ENCODE measurements at regions not wholly inside any gene's neighbourhood (a gene's known extent, or its start where the extent isn't known, plus 50 kb on each side); places are given as distances from the start of the nearest gene placed in this dataset.

GRCh38 chr14:39857376-39858055, 425.3 kb upstream of the FBXO33 start (continued):
- TF ChIP-seq EGR1 (IDR thresholded peaks at IDR 0.05; ENCODE audit: low read depth in 2 of 2) (no peak), ZBTB33 (IDR thresholded peaks at IDR 0.05) (no peak), RAD21 (IDR thresholded peaks at IDR 0.05) (no peak), FOXA2 (IDR thresholded peaks at IDR 0.05) (no peak), NR2F2 (IDR thresholded peaks at IDR 0.05) (no peak), JUND (IDR thresholded peaks at IDR 0.05) (no peak), HNF4A (conservative IDR thresholded peaks at IDR 0.05) (no peak)

GRCh38 chr14:39853441-39853840, 421.2 kb upstream of the FBXO33 start:
- whole genome bisulfite sequencing = 94% methylated on average over 1 of the region's 1 CpG

GRCh38 chr14:39851202-39851601, 419.0 kb upstream of the FBXO33 start:
- H3K4me1 ChIP-seq (ENCODE audit: control insufficient read depth in 4 of 4, insufficient read depth in 4 of 4, low read length in 3 of 4) = no peaks in the 10 kb centered on the region
- no peaks in the 10 kb centered on the region for H3K36me3 ChIP-seq (ENCODE audit: control insufficient read depth in 4 of 4, insufficient read depth in 3 of 4, low read depth in 1 of 4, low read length in 3 of 4)
- no peak overlapping the region for H3K4me3 ChIP-seq (ENCODE audit: low read depth in 1 of 3, low read length in 3 of 3)
- H3K27me3 ChIP-seq (ENCODE audit: control insufficient read depth in 4 of 4, insufficient read depth in 4 of 4, low read length in 3 of 4) = no peaks in the 10 kb centered on the region
- H3K9me3 ChIP-seq (ENCODE audit: control insufficient read depth in 4 of 4, low read length in 3 of 4) = no peaks in the 10 kb centered on the region
- H3K27ac ChIP-seq (ENCODE audit: low read depth in 1 of 2, low read length in 2 of 2) = no peak overlapping the region
- H3K9ac ChIP-seq (ENCODE audit: low read depth in 1 of 2, low read length in 2 of 2) = no peak overlapping the region
- no peak for DNase-seq (ENCODE audit: low spot score)
- WGBS = 53% methylated on average over 1 of the region's 1 CpG
- TF ChIP-seq FOXA2 (IDR thresholded peaks at IDR 0.05) (no peak), ATF3 (IDR thresholded peaks at IDR 0.05) (no peak), HNF4G (IDR thresholded peaks at IDR 0.05) (no peak), GABPA (IDR thresholded peaks at IDR 0.05 in 1 of 2, conservative IDR thresholded peaks at IDR 0.05 in 1 of 2) (no peak), MAX (IDR thresholded peaks at IDR 0.05) (no peak), TAF1 (conservative IDR thresholded peaks at IDR 0.05) (no peak), HNF4A (conservative IDR thresholded peaks at IDR 0.05) (no peak), REST (IDR thresholded peaks at IDR 0.05) (no peak), SP1 (IDR thresholded peaks at IDR 0.05) (no peak), RAD21 (IDR thresholded peaks at IDR 0.05) (no peak), FOXA1 (IDR thresholded peaks at IDR 0.05) (no peak), ZBTB33 (IDR thresholded peaks at IDR 0.05) (no peak)

More at GRCh38 chr14:39853441-39853840, 421.2 kb upstream of the FBXO33 start:
- Histone ChIP-seq H3K27ac (ENCODE audit: low read depth in 1 of 2, low read length in 2 of 2) (no peak overlapping the region), H3K4me1 (ENCODE audit: control insufficient read depth in 4 of 4, insufficient read depth in 4 of 4, low read length in 3 of 4) (no peaks in the 10 kb centered on the region), H3K4me3 (ENCODE audit: low read depth in 1 of 3, low read length in 3 of 3) (no peak overlapping the region), H3K36me3 (ENCODE audit: control insufficient read depth in 4 of 4, insufficient read depth in 3 of 4, low read depth in 1 of 4, low read length in 3 of 4) (no peaks in the 10 kb centered on the region), H3K9me3 (ENCODE audit: control insufficient read depth in 4 of 4, low read length in 3 of 4) (no peaks in the 10 kb centered on the region), H3K9ac (ENCODE audit: low read depth in 1 of 2, low read length in 2 of 2) (no peak overlapping the region), H3K27me3 (ENCODE audit: control insufficient read depth in 4 of 4, insufficient read depth in 4 of 4, low read length in 3 of 4) (no peaks in the 10 kb centered on the region)
- no peak for TF ChIP-seq ZBTB33 (IDR thresholded peaks at IDR 0.05)
- DNase-seq (ENCODE audit: low spot score) = no peak
